ENCODE measurements at regions not wholly inside any gene's neighbourhood (a gene's known extent, or its start where the extent isn't known, plus 50 kb on each side); places are given as distances from the start of the nearest gene placed in this dataset.

- H3K27ac ChIP-seq = no peak overlapping the region
Observed at GRCh38 chrX:39310891-39311290, 509.6 kb downstream of the MID1IP1 start.

GRCh38 chrX:39311646-39312045 is 510.4 kb downstream of the MID1IP1 start:
- Histone ChIP-seq H3K36me3 (replicated peaks in 1 of 2; ENCODE audit: insufficient read depth in 1 of 2, low read depth in 2 of 2) (no peaks in the 10 kb centered on the region), H3K9me3 (no peaks in the 10 kb centered on the region), H3K27ac (no peak overlapping the region), H3K4me3 (no peak overlapping the region), H3K4me1 (no peaks in the 10 kb centered on the region), H3K27me3 (no peaks in the 10 kb centered on the region)
- DNase-seq (no peak), ATAC-seq (no peak)
- intact Hi-C loops (cut with DNase I) = no loop called here
- WGBS, 2 donors = 54 to 80% methylated on average over 2 of the region's 2 CpGs
- TF ChIP-seq POLR2A (IDR thresholded peaks at IDR 0.05) = no peak
- TF ChIP-seq CTCF (IDR thresholded peaks at IDR 0.05) = no peak

More at GRCh38 chrX:39310891-39311290, 509.6 kb downstream of the MID1IP1 start:
- Histone ChIP-seq H3K27me3 (no peaks in the 10 kb centered on the region), H3K4me1 (no peaks in the 10 kb centered on the region), H3K4me3 (no peak overlapping the region), H3K9me3 (no peaks in the 10 kb centered on the region), H3K36me3 (replicated peaks in 1 of 2; ENCODE audit: insufficient read depth in 1 of 2, low read depth in 2 of 2) (no peaks in the 10 kb centered on the region)
- no peak for TF ChIP-seq POLR2A (IDR thresholded peaks at IDR 0.05)
- TF ChIP-seq CTCF (IDR thresholded peaks at IDR 0.05) = no peak
- ATAC-seq = no peak
- WGBS, 2 donors = 85 to 98% methylated on average over 4 of the region's 4 CpGs
- intact Hi-C loops (cut with DNase I) = no loop called here
- DNase-seq = no peak

GRCh38 chrX:39313146-39313545 is 511.9 kb downstream of the MID1IP1 start:
- DNase-seq (no peak), ATAC-seq (no peak)
- no peaks in the 10 kb centered on the region for H3K27me3 ChIP-seq
- intact Hi-C loops (cut with DNase I) = no loop called here
- no peaks in the 10 kb centered on the region for H3K36me3 ChIP-seq (replicated peaks in 1 of 2; ENCODE audit: insufficient read depth in 1 of 2, low read depth in 2 of 2)
- TF ChIP-seq POLR2A (IDR thresholded peaks at IDR 0.05) (no peak), CTCF (IDR thresholded peaks at IDR 0.05) (no peak)
- no peaks in the 10 kb centered on the region for H3K4me1 ChIP-seq
- 69 to 86% methylated on average over 1 of the region's 1 CpG for WGBS, 2 donors
- no peak overlapping the region for H3K27ac ChIP-seq
- no peaks in the 10 kb centered on the region for H3K9me3 ChIP-seq
- H3K4me3 ChIP-seq = no peak overlapping the region

- no peaks in the 10 kb centered on the region for H3K36me3 ChIP-seq (replicated peaks in 1 of 2; ENCODE audit: insufficient read depth in 1 of 2, low read depth in 2 of 2)
- H3K4me3 ChIP-seq = no peak overlapping the region
- H3K27ac ChIP-seq = no peak overlapping the region
- WGBS, 2 donors = 62 to 78% methylated on average over 4 to 6 of the region's 6 CpGs
- peak; percentile 21 for ATAC-seq
- TF ChIP-seq POLR2A (IDR thresholded peaks at IDR 0.05) (no peak), CTCF (IDR thresholded peaks at IDR 0.05) (no peak)
- DNase-seq = peak in 1 of 4 donors; percentile 10
- no peaks in the 10 kb centered on the region for H3K27me3 ChIP-seq
- H3K4me1 ChIP-seq = no peaks in the 10 kb centered on the region
- no peaks in the 10 kb centered on the region for H3K9me3 ChIP-seq
- intact Hi-C loops (cut with DNase I) = no loop called here
Observed at GRCh38 chrX:39318506-39319343, 517.5 kb downstream of the MID1IP1 start.

GRCh38 chrX:39320165-39320564 is 518.9 kb downstream of the MID1IP1 start:
- DNase-seq = no peak
- Histone ChIP-seq H3K36me3 (replicated peaks in 1 of 2; ENCODE audit: insufficient read depth in 1 of 2, low read depth in 2 of 2) (no peaks in the 10 kb centered on the region), H3K4me1 (no peaks in the 10 kb centered on the region), H3K27me3 (no peaks in the 10 kb centered on the region), H3K9me3 (no peaks in the 10 kb centered on the region), H3K4me3 (no peak overlapping the region), H3K27ac (no peak overlapping the region)
- intact Hi-C loops (cut with DNase I) = no loop called here
- 86 to 100% methylated on average over 1 of the region's 1 CpG for WGBS, 2 donors
- TF ChIP-seq POLR2A (IDR thresholded peaks at IDR 0.05) = no peak
- no peak for TF ChIP-seq CTCF (IDR thresholded peaks at IDR 0.05)
- no peak for ATAC-seq

Measured in body of pancreas (tissue), 4 donors.